Esophagus squamous epithelium (tissue), 5 donors: ENCODE measurements at regions not wholly inside any gene's neighbourhood (a gene's known extent, or its start where the extent isn't known, plus 50 kb on each side); places are given as distances from the start of the nearest gene placed in this dataset.
"Not testable (repeated sequence)": the region's sequence is repeated elsewhere in the genome, so short reads cannot be mapped to it uniquely, and the experiment has no call there.

Experiments
- DNase-seq: peaks from one replicate; lab custom pipeline; 2025; lab: John Stamatoyannopoulos, UW
- H3K27ac ChIP-seq, 4 donors: fragments of 200-600 bp; sonication (generic); one replicate each; pipeline ENCODE4 v1.5.1; 2016 to 2019; ENCODE audit warnings: mild to moderate bottlenecking in 1 of 4
- H3K27me3 ChIP-seq, 4 donors: fragments of 200-600 bp; sonication (generic); 1 replicate in 3 of 4; 2 replicates in 1 of 4; pipeline versions ENCODE4 v1.5.1 to v1.6.0; 2017 to 2021; ENCODE audit warnings: antibody characterized with exemption in 1 of 4
- H3K36me3 ChIP-seq, 3 donors: fragments of 200-600 bp; sonication (generic); one replicate each; pipeline ENCODE4 v1.5.1; 2016 to 2019
- H3K4me1 ChIP-seq, 3 donors: fragments of 200-600 bp; sonication (generic); one replicate each; pipeline ENCODE4 v1.5.1; 2017 to 2019
- H3K4me3 ChIP-seq, 4 donors: fragments of 200-600 bp; sonication (generic); 1 replicate in 3 of 4; 2 replicates in 1 of 4; pipeline ENCODE4 v1.5.1; 2016 to 2019; ENCODE audit warnings: mild to moderate bottlenecking in 2 of 4, moderate library complexity in 1 of 4
- H3K9me3 ChIP-seq, 3 donors: fragments of 200-600 bp; sonication (generic); one replicate each; pipeline ENCODE4 v1.5.1; 2016 to 2019
- POLR2A ChIP-seq, 4 donors: fragments of 450-650 bp; IDR thresholded peaks; one replicate each; pipeline ENCODE4 v1.6.1; 2017; ENCODE audit warnings: antibody characterized with exemption in 4 of 4, mild to moderate bottlenecking in 4 of 4, moderate library complexity in 3 of 4
- WGBS, 2 donors: methylation state at CpG; one replicate each; pipeline ENCODE4 v1.1.5; 2018; 5-methylcytosine and 5-hydroxymethylcytosine counted together
- intact Hi-C: fragments of 100-400 bp; cut with DNase I; formaldehyde crosslinking; loops from one replicate; pipeline ENCODE4 v1.15.0; 2022
- TF ChIP-seq, protein P1 (sequence below), 6 experiments: fragments of 450-650 bp in 4 of 6; fragments of 200-600 bp in 2 of 6; sonication (generic) in 2 of 6; IDR thresholded peaks; one replicate each; pipeline ENCODE4 v1.5.1; 2016 to 2019; ENCODE audit warnings: antibody characterized with exemption in 6 of 6, mild to moderate bottlenecking in 4 of 6, moderate library complexity in 4 of 6
- donor health status: DM: yes; HTN: yes; CAD: no.

DNA sequence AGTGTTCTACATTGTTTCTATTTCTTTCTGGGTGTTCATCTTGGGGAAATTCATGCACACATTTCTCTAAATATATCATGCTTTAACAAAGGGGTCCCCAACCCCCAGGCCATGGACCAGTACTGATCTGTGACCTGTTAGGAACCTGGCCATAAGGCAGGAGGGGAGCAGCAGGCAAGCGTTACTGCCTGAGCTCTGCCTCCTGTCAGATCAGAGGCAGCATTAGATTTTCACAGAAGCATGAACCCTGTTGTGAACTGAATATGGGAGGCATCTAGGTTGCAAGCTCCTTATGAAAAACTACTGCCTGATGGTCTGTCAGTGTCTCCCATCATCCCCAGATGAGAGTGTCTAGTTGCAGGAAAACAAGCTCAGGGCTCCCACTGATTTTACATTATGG is 270.0 kb downstream of the AGTPBP1 start:
- no peak for DNase-seq
- Histone ChIP-seq H3K9me3 (peaks cover 0 to 14% (median 5%) of the 10 kb centered on the region in 3 donors), H3K27ac (no peak overlapping the region), H3K4me1 (no peaks in the 10 kb centered on the region), H3K4me3 (no peak overlapping the region), H3K27me3 (peaks cover 0 to 59% (median 0%) of the 10 kb centered on the region in 4 donors), H3K36me3 (no peaks in the 10 kb centered on the region)
- 100% methylated on average over 1 of the region's 1 CpG; no CpG with 5 or more reads in 1 of the 2 donors for WGBS, 2 donors
- TF ChIP-seq POLR2A (IDR thresholded peaks at IDR 0.05): no peak
- TF ChIP-seq, protein P1, sequence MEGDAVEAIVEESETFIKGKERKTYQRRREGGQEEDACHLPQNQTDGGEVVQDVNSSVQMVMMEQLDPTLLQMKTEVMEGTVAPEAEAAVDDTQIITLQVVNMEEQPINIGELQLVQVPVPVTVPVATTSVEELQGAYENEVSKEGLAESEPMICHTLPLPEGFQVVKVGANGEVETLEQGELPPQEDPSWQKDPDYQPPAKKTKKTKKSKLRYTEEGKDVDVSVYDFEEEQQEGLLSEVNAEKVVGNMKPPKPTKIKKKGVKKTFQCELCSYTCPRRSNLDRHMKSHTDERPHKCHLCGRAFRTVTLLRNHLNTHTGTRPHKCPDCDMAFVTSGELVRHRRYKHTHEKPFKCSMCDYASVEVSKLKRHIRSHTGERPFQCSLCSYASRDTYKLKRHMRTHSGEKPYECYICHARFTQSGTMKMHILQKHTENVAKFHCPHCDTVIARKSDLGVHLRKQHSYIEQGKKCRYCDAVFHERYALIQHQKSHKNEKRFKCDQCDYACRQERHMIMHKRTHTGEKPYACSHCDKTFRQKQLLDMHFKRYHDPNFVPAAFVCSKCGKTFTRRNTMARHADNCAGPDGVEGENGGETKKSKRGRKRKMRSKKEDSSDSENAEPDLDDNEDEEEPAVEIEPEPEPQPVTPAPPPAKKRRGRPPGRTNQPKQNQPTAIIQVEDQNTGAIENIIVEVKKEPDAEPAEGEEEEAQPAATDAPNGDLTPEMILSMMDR (IDR thresholded peaks at IDR 0.05): no peak
- intact Hi-C loops: no loop called here

DNA sequence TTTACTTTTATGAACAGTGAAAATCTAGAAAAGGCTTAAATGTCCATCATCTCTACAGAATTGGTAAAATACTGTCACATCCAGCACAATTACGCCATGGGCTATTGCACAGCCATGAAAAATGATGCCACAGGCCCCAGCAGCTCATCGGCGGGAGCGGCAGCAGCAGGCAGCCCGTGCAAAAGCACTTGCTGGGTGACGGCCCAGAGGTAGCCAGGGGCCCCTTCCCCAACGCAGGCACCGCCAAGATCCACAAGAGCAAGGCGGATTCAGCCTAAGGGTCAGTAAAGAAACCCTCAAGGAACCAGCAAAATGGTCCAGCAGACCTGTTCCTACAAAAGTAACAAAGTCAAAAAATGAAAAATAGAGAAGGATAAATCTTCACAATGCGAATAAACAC is 272.7 kb downstream of the AGTPBP1 start:
- Histone ChIP-seq H3K9me3 (no peaks in the 10 kb centered on the region), H3K27ac (no peak overlapping the region), H3K4me1 (no peaks in the 10 kb centered on the region), H3K4me3 (no peak overlapping the region), H3K27me3 (peaks cover 0 to 34% (median 0%) of the 10 kb centered on the region in 4 donors), H3K36me3 (no peaks in the 10 kb centered on the region)
- TF ChIP-seq, protein P1 (IDR thresholded peaks at IDR 0.05): no peak
- no peak for TF ChIP-seq POLR2A (IDR thresholded peaks at IDR 0.05)
- no peak for DNase-seq
- 76 to 86% methylated on average over 7 to 9 of the region's 10 CpGs for WGBS, 2 donors
- intact Hi-C loops: no loop called here

DNA sequence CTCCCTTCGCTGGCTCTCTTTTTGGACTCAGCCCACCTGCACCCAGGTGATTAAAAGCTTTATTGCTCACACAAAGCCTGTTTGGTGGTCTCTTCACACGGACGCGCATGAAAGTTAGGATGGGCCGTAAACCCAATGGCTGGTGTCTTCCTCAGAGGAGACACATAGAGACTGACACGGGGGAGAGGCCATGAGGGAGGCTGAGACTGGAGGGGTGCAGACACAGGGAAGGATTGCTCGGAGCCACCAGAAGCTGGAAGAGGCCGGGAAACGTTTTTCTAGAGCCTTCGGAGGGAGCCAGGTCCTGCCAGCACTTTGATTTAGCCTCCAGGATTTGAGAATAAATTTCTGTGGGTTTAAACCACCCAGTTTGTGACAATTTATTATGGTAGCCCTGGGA is 274.9 kb downstream of the AGTPBP1 start:
- Histone ChIP-seq H3K9me3 (no peaks in the 10 kb centered on the region), H3K27me3 (peaks cover 0 to 18% (median 0%) of the 10 kb centered on the region in 4 donors), H3K4me1 (no peaks in the 10 kb centered on the region), H3K4me3 (no peak overlapping the region), H3K27ac (no peak overlapping the region), H3K36me3 (no peaks in the 10 kb centered on the region)
- intact Hi-C loops: no loop called here
- no peak for DNase-seq
- 70 to 73% methylated on average over 9 to 10 of the region's 10 CpGs for WGBS, 2 donors
- TF ChIP-seq POLR2A (IDR thresholded peaks at IDR 0.05): no peak
- TF ChIP-seq, protein P1 (IDR thresholded peaks at IDR 0.05): no peak

DNA sequence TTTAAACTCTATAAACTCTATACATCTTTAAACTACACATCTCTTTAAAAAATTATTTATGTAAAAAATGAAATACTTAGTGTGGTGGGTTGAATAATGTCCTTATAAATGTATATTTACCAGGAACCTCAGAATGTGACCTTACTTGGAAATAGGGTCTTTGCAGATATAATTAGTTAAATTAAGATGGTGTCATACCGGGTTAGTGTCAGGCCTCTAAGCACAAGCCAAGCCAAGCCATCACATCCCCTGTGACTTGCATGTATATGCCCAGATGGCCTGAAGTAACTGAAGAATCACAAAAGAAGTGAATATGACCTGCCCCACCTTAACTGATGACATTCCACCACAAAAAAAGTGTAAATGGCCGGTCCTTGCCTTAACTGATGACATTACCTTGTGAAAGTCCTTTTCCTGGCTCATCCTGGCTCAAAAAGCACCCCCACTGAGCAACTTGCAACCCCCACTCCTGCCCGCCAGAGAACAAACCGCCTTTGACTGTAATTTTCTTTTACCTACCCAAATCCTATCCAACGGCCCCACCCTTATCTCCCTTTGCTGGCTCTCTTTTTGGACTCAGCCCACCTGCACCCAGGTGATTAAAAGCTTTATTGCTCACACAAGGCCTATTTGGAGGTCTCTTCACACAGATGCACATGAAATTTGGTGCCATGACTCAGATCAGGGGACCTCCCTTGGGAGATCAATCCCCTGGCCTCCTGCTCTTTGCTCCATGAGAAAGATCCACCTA is 283.5 kb downstream of the AGTPBP1 start:
- WGBS, 2 donors: 81 to 88% methylated on average over 4 to 5 of the region's 5 CpGs
- H3K4me1 ChIP-seq: not testable (repeated sequence)

DNA sequence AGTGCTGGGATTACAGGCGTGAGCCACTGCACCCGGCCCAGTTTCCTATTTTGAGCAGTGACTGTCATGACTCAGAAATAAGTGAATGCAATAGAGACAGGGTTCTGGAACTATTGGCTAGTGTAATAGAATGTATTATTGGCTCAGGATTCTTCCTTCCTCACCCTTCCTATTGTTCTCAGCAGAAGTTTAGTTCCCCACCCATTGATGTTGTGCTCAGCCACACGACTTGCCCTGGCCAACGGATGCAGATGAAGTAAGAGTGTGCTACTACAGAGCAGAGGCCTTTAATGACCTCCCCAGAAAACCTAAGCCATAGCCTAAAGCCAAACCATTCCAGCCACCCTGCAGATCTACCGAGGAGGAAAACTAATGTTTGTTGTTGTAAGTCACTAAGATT is 287.9 kb downstream of the AGTPBP1 start:
- no peaks in the 10 kb centered on the region for H3K4me1 ChIP-seq
- intact Hi-C loops: no loop called here
- no peak for DNase-seq
- no peak for TF ChIP-seq POLR2A (IDR thresholded peaks at IDR 0.05)
- TF ChIP-seq, protein P1 (IDR thresholded peaks at IDR 0.05): no peak
- no peaks in the 10 kb centered on the region for H3K36me3 ChIP-seq
- H3K27me3 ChIP-seq: peaks cover 0 to 20% (median 0%) of the 10 kb centered on the region in 4 donors
- no peaks in the 10 kb centered on the region for H3K9me3 ChIP-seq
- 52% methylated on average over 5 of the region's 5 CpGs for WGBS, 2 donors
- no peak overlapping the region for H3K4me3 ChIP-seq
- no peak overlapping the region for H3K27ac ChIP-seq

More for the DNA sequence above, 283.5 kb downstream of the AGTPBP1 start:
- H3K27me3 ChIP-seq, H3K9me3 ChIP-seq, intact Hi-C loops, H3K4me3 ChIP-seq, DNase-seq, H3K36me3 ChIP-seq, H3K27ac ChIP-seq: not testable (repeated sequence)
